GM23338 (cell line): ENCODE measurements at regions not wholly inside any gene's neighbourhood (a gene's known extent, or its start where the extent isn't known, plus 50 kb on each side); places are given as distances from the start of the nearest gene placed in this dataset.

Source experiments
- POLR2AphosphoS5 ChIP-seq: IDR thresholded peaks from 2 replicates; pipeline ENCODE4 v1.6.1; 2016; ENCODE audit warnings: antibody characterized with exemption, low read depth
- ZNF114 ChIP-seq: fragments of 250-450 bp; sonication (Bioruptor Pico); IDR thresholded peaks from 2 replicates; pipeline ENCODE4 v1.5.0; 2020; ENCODE audit warnings: mild to moderate bottlenecking, moderate library complexity
- TF ChIP-seq, protein P1 (sequence below), 2 experiments: fragments of 200-600 bp in 1 of 2; sonication (generic) in 1 of 2; conservative IDR thresholded peaks; 2 replicates each; pipeline versions ENCODE4 v1.5.1 to v1.6.1; 2016 to 2017; ENCODE audit warnings: antibody characterized with exemption in 2 of 2, low read depth in 2 of 2, mild to moderate bottlenecking in 2 of 2, moderate library complexity in 1 of 2
- TF ChIP-seq, protein P2 (sequence below): IDR thresholded peaks from one replicate; pipeline ENCODE4 v1.6.1; 2018; ENCODE audit warnings: antibody characterized with exemption; ENCODE audit not compliant: unreplicated experiment

DNA sequence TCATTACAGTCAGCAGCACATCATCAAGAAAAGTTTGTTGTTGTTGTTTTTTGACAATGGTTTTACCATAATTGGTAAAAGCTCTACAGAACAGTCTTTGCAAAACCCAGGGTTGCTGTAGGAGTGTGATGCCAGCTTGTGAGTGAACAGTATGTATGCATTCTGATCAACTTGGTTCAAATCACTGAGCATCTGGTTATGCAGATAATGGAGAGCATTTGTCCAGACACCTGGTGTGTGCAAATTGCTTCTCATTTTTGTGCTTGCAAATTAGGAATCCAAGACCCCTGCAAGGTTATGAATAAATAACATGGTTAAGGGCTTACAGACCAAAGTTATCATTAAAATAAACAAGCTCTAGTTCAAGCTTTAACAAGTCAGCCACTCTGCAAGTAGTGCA, 448.7 kb upstream of the ACTBL2 start:
- TF ChIP-seq, protein P1, sequence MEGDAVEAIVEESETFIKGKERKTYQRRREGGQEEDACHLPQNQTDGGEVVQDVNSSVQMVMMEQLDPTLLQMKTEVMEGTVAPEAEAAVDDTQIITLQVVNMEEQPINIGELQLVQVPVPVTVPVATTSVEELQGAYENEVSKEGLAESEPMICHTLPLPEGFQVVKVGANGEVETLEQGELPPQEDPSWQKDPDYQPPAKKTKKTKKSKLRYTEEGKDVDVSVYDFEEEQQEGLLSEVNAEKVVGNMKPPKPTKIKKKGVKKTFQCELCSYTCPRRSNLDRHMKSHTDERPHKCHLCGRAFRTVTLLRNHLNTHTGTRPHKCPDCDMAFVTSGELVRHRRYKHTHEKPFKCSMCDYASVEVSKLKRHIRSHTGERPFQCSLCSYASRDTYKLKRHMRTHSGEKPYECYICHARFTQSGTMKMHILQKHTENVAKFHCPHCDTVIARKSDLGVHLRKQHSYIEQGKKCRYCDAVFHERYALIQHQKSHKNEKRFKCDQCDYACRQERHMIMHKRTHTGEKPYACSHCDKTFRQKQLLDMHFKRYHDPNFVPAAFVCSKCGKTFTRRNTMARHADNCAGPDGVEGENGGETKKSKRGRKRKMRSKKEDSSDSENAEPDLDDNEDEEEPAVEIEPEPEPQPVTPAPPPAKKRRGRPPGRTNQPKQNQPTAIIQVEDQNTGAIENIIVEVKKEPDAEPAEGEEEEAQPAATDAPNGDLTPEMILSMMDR (conservative IDR thresholded peaks at IDR 0.05; ENCODE audit: low read depth in 2 of 2): no peak
- TF ChIP-seq, protein P2, sequence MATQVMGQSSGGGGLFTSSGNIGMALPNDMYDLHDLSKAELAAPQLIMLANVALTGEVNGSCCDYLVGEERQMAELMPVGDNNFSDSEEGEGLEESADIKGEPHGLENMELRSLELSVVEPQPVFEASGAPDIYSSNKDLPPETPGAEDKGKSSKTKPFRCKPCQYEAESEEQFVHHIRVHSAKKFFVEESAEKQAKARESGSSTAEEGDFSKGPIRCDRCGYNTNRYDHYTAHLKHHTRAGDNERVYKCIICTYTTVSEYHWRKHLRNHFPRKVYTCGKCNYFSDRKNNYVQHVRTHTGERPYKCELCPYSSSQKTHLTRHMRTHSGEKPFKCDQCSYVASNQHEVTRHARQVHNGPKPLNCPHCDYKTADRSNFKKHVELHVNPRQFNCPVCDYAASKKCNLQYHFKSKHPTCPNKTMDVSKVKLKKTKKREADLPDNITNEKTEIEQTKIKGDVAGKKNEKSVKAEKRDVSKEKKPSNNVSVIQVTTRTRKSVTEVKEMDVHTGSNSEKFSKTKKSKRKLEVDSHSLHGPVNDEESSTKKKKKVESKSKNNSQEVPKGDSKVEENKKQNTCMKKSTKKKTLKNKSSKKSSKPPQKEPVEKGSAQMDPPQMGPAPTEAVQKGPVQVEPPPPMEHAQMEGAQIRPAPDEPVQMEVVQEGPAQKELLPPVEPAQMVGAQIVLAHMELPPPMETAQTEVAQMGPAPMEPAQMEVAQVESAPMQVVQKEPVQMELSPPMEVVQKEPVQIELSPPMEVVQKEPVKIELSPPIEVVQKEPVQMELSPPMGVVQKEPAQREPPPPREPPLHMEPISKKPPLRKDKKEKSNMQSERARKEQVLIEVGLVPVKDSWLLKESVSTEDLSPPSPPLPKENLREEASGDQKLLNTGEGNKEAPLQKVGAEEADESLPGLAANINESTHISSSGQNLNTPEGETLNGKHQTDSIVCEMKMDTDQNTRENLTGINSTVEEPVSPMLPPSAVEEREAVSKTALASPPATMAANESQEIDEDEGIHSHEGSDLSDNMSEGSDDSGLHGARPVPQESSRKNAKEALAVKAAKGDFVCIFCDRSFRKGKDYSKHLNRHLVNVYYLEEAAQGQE: no peak
- TF ChIP-seq ZNF114 (CRISPR knock-in tag) (no peak), POLR2AphosphoS5 (no peak)
